ENCODE measurements at regions not wholly inside any gene's neighbourhood (a gene's known extent, or its start where the extent isn't known, plus 50 kb on each side); places are given as distances from the start of the nearest gene placed in this dataset.
"Not testable (repeated sequence)": the region's sequence is repeated elsewhere in the genome, so short reads cannot be mapped to it uniquely, and the experiment has no call there.

GRCh38 chr3:72161285-72161684 is 376.3 kb upstream of the PROK2 start:
- TF ChIP-seq POLR2A, EP300, CTCF (IDR thresholded peaks at IDR 0.05): not testable (repeated sequence)
